Hypothalamus (tissue), 51 donors: ENCODE measurements at regions not wholly inside any gene's neighbourhood (a gene's known extent, or its start where the extent isn't known, plus 50 kb on each side); places are given as distances from the start of the nearest gene placed in this dataset.
"Not testable (repeated sequence)": the region's sequence is repeated elsewhere in the genome, so short reads cannot be mapped to it uniquely, and the experiment has no call there.

Experiments used
- DNase-seq, 51 donors: peaks; one replicate each; lab custom pipeline; 2025; lab: John Stamatoyannopoulos, UW

GRCh38 chr13:65841156-65841555 is 1389.0 kb downstream of the PCDH9 start:
- no peak for DNase-seq

GRCh38 chr13:65836066-65836465 is 1394.1 kb downstream of the PCDH9 start:
- no peak for DNase-seq

GRCh38 chr13:65834897-65835296 is 1395.2 kb downstream of the PCDH9 start:
- DNase-seq = no peak

- no peak for DNase-seq
Observed at GRCh38 chr13:65830411-65831205, 1399.5 kb downstream of the PCDH9 start.

- DNase-seq = no peak
Observed at GRCh38 chr13:65829241-65830008, 1400.7 kb downstream of the PCDH9 start.

GRCh38 chr13:65826657-65827056 is 1403.5 kb downstream of the PCDH9 start:
- no peak for DNase-seq

GRCh38 chr13:65825039-65825438 is 1405.1 kb downstream of the PCDH9 start:
- DNase-seq = no peak

- DNase-seq = no peak
Observed at GRCh38 chr13:65808061-65808460, 1422.1 kb downstream of the PCDH9 start.

- DNase-seq = no peak
Observed at GRCh38 chr13:65803530-65804392, 1426.4 kb downstream of the PCDH9 start.

GRCh38 chr13:65789815-65790214 is 1440.3 kb downstream of the PCDH9 start:
- no peak for DNase-seq

GRCh38 chr13:65787082-65787481 is 1443.1 kb downstream of the PCDH9 start:
- DNase-seq = no peak

- no peak for DNase-seq
Observed at GRCh38 chr13:65784088-65784816, 1445.9 kb downstream of the PCDH9 start.

GRCh38 chr13:65783383-65783782 is 1446.8 kb downstream of the PCDH9 start:
- no peak for DNase-seq

GRCh38 chr13:65771704-65772313 is 1458.3 kb downstream of the PCDH9 start:
- DNase-seq = not testable (repeated sequence)

- DNase-seq = no peak
Observed at GRCh38 chr13:65768545-65768944, 1461.6 kb downstream of the PCDH9 start.

- DNase-seq = no peak
Observed at GRCh38 chr13:65763811-65764210, 1466.3 kb downstream of the PCDH9 start.

- DNase-seq = no peak
Observed at GRCh38 chr13:65762012-65762411, 1468.1 kb downstream of the PCDH9 start.

- DNase-seq = no peak
Observed at GRCh38 chr13:65756071-65756671, 1474.0 kb downstream of the PCDH9 start.

- DNase-seq = no peak
Observed at GRCh38 chr13:65748227-65748626, 1481.9 kb downstream of the PCDH9 start.
